ENCODE measurements at regions not wholly inside any gene's neighbourhood (a gene's known extent, or its start where the extent isn't known, plus 50 kb on each side); places are given as distances from the start of the nearest gene placed in this dataset.

GRCh38 chr20:39993742-39994141 is 695.3 kb downstream of the MAFB start:
- ATAC-seq (no peak), DNase-seq (ENCODE audit: low spot score) (no peak)
- Mint-ChIP-seq H3K27me3 (ENCODE audit: low read depth) (no peaks in the 10 kb centered on the region), H3K27ac (no peak overlapping the region), H3K9me3 (peaks cover 14% of the 10 kb centered on the region), H3K4me1 (no peaks in the 10 kb centered on the region), H3K4me3 (no peak overlapping the region), H3K36me3 (peaks cover 9% of the 10 kb centered on the region)
- ChIA-PET CTCF (no interaction called here), POLR2A (no interaction called here)
- TF ChIP-seq, protein P1, sequence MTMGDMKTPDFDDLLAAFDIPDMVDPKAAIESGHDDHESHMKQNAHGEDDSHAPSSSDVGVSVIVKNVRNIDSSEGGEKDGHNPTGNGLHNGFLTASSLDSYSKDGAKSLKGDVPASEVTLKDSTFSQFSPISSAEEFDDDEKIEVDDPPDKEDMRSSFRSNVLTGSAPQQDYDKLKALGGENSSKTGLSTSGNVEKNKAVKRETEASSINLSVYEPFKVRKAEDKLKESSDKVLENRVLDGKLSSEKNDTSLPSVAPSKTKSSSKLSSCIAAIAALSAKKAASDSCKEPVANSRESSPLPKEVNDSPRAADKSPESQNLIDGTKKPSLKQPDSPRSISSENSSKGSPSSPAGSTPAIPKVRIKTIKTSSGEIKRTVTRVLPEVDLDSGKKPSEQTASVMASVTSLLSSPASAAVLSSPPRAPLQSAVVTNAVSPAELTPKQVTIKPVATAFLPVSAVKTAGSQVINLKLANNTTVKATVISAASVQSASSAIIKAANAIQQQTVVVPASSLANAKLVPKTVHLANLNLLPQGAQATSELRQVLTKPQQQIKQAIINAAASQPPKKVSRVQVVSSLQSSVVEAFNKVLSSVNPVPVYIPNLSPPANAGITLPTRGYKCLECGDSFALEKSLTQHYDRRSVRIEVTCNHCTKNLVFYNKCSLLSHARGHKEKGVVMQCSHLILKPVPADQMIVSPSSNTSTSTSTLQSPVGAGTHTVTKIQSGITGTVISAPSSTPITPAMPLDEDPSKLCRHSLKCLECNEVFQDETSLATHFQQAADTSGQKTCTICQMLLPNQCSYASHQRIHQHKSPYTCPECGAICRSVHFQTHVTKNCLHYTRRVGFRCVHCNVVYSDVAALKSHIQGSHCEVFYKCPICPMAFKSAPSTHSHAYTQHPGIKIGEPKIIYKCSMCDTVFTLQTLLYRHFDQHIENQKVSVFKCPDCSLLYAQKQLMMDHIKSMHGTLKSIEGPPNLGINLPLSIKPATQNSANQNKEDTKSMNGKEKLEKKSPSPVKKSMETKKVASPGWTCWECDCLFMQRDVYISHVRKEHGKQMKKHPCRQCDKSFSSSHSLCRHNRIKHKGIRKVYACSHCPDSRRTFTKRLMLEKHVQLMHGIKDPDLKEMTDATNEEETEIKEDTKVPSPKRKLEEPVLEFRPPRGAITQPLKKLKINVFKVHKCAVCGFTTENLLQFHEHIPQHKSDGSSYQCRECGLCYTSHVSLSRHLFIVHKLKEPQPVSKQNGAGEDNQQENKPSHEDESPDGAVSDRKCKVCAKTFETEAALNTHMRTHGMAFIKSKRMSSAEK (CRISPR knock-in tag; IDR thresholded peaks at IDR 0.05; ENCODE audit: borderline replicate concordance) = no peak

DNA sequence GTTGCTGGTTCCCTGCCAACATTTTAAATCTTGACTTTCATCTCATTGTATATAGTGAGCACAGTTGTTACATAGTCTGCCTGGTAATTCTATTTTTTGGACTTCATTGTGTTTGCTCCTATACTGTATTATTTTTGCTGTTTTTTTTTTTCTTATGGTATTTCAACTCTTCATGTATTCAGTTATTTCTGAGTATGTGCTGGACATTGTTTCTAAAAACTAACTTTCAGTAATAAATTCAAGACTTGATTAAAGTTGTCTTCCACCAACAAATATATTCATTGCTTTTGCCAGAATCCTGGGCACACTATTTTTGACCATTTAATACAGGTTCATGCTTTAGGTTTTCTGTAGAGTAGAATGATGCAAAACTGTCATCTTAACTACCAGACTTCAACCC is 698.3 kb downstream of the MAFB start:
- Mint-ChIP-seq H3K36me3 (peaks cover 6% of the 10 kb centered on the region), H3K4me3 (no peak overlapping the region), H3K27ac (no peak overlapping the region), H3K27me3 (ENCODE audit: low read depth) (no peaks in the 10 kb centered on the region), H3K4me1 (peaks cover 11% of the 10 kb centered on the region), H3K9me3 (peaks cover 11% of the 10 kb centered on the region)
- TF ChIP-seq ZSCAN18 (CRISPR knock-in tag; IDR thresholded peaks at IDR 0.05) (no peak), ETV6 (CRISPR knock-in tag; IDR thresholded peaks at IDR 0.05) (no peak), AFF4 (CRISPR knock-in tag; IDR thresholded peaks at IDR 0.05; ENCODE audit: borderline replicate concordance) (no peak), ZNF219 (CRISPR knock-in tag; IDR thresholded peaks at IDR 0.05; ENCODE audit: borderline replicate concordance) (no peak), MYBL2 (CRISPR knock-in tag; IDR thresholded peaks at IDR 0.05) (no peak), GABPB1 (CRISPR knock-in tag; IDR thresholded peaks at IDR 0.05) (no peak), RORB (CRISPR knock-in tag; IDR thresholded peaks at IDR 0.05) (no peak), HMGA2 (CRISPR knock-in tag; IDR thresholded peaks at IDR 0.05) (no peak), KAT7 (CRISPR knock-in tag; IDR thresholded peaks at IDR 0.05; ENCODE audit: borderline replicate concordance) (no peak), ZNF281 (CRISPR knock-in tag; IDR thresholded peaks at IDR 0.05) (no peak), ELF4 (CRISPR knock-in tag; IDR thresholded peaks at IDR 0.05; ENCODE audit: low read depth) (no peak), JUN (CRISPR knock-in tag; IDR thresholded peaks at IDR 0.05) (no peak), CREB1 (CRISPR knock-in tag; IDR thresholded peaks at IDR 0.05) (no peak), ZNF317 (CRISPR knock-in tag; IDR thresholded peaks at IDR 0.05; ENCODE audit: borderline replicate concordance, low read depth) (no peak), E2F4 (CRISPR knock-in tag; IDR thresholded peaks at IDR 0.05; ENCODE audit: borderline replicate concordance, low read depth) (no peak), NR2C2 (CRISPR knock-in tag; IDR thresholded peaks at IDR 0.05) (no peak), OVOL2 (CRISPR knock-in tag; IDR thresholded peaks at IDR 0.05; ENCODE audit: borderline replicate concordance) (no peak)
- TF ChIP-seq, protein P2, sequence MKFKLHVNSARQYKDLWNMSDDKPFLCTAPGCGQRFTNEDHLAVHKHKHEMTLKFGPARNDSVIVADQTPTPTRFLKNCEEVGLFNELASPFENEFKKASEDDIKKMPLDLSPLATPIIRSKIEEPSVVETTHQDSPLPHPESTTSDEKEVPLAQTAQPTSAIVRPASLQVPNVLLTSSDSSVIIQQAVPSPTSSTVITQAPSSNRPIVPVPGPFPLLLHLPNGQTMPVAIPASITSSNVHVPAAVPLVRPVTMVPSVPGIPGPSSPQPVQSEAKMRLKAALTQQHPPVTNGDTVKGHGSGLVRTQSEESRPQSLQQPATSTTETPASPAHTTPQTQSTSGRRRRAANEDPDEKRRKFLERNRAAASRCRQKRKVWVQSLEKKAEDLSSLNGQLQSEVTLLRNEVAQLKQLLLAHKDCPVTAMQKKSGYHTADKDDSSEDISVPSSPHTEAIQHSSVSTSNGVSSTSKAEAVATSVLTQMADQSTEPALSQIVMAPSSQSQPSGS (CRISPR knock-in tag; IDR thresholded peaks at IDR 0.05; ENCODE audit: borderline replicate concordance, low read depth) = no peak
- no peak for DNase-seq (ENCODE audit: low spot score)
- ATAC-seq = no peak
- ChIA-PET CTCF (no interaction called here), POLR2A (no interaction called here)

All from WTC11 (cell line).